ENCODE measurements at regions not wholly inside any gene's neighbourhood (a gene's known extent, or its start where the extent isn't known, plus 50 kb on each side); places are given as distances from the start of the nearest gene placed in this dataset.

GRCh38 chr16:80330803-80331202, 210.0 kb upstream of the DYNLRB2 start:
- 62 to 92% methylated on average over 2 to 3 of the region's 3 CpGs for WGBS, 2 experiments (ENCODE audit: insufficient coverage in 2 of 2)

GRCh38 chr16:80330150-80330549, 210.6 kb upstream of the DYNLRB2 start:
- 79 to 94% methylated on average over 1 to 2 of the region's 3 CpGs for WGBS, 2 experiments (ENCODE audit: insufficient coverage in 2 of 2)
- H3K9me3 ChIP-seq (ENCODE audit: control insufficient read depth, low read length) = no peaks in the 10 kb centered on the region
- no peak overlapping the region for H3K4me3 ChIP-seq (ENCODE audit: extremely low read depth, insufficient read depth, low read length, poor library complexity, severe bottlenecking)

More at GRCh38 chr16:80330803-80331202, 210.0 kb upstream of the DYNLRB2 start:
- H3K27ac ChIP-seq (ENCODE audit: low read depth, low read length, severe bottlenecking) = no peak overlapping the region
- H3K4me1 ChIP-seq (ENCODE audit: control insufficient read depth, insufficient read depth, low read length, poor library complexity, severe bottlenecking) = no peaks in the 10 kb centered on the region
- no peak overlapping the region for H3K4me3 ChIP-seq (ENCODE audit: extremely low read depth, insufficient read depth, low read length, poor library complexity, severe bottlenecking)
- H3K9me3 ChIP-seq (ENCODE audit: control insufficient read depth, low read length) = no peaks in the 10 kb centered on the region
- H3K36me3 ChIP-seq (ENCODE audit: control insufficient read depth, insufficient read depth, low read length) = no peaks in the 10 kb centered on the region

GRCh38 chr16:80327740-80328139, 213.1 kb upstream of the DYNLRB2 start:
- no CpG with 5 or more reads among the region's 1 CpG for WGBS, 2 experiments (ENCODE audit: insufficient coverage in 2 of 2)
- no peaks in the 10 kb centered on the region for H3K9me3 ChIP-seq (ENCODE audit: control insufficient read depth, low read length)
- no peak overlapping the region for H3K27ac ChIP-seq (ENCODE audit: low read depth, low read length, severe bottlenecking)
- H3K36me3 ChIP-seq (ENCODE audit: control insufficient read depth, insufficient read depth, low read length) = no peaks in the 10 kb centered on the region
- H3K4me1 ChIP-seq (ENCODE audit: control insufficient read depth, insufficient read depth, low read length, poor library complexity, severe bottlenecking) = no peaks in the 10 kb centered on the region
- H3K4me3 ChIP-seq (ENCODE audit: extremely low read depth, insufficient read depth, low read length, poor library complexity, severe bottlenecking) = no peak overlapping the region

More at GRCh38 chr16:80330150-80330549, 210.6 kb upstream of the DYNLRB2 start:
- no peaks in the 10 kb centered on the region for H3K4me1 ChIP-seq (ENCODE audit: control insufficient read depth, insufficient read depth, low read length, poor library complexity, severe bottlenecking)
- no peaks in the 10 kb centered on the region for H3K36me3 ChIP-seq (ENCODE audit: control insufficient read depth, insufficient read depth, low read length)
- no peak overlapping the region for H3K27ac ChIP-seq (ENCODE audit: low read depth, low read length, severe bottlenecking)

GRCh38 chr16:80324371-80324770, 216.4 kb upstream of the DYNLRB2 start:
- Histone ChIP-seq H3K27ac (ENCODE audit: low read depth, low read length, severe bottlenecking) (no peak overlapping the region), H3K4me1 (ENCODE audit: control insufficient read depth, insufficient read depth, low read length, poor library complexity, severe bottlenecking) (no peaks in the 10 kb centered on the region), H3K9me3 (ENCODE audit: control insufficient read depth, low read length) (no peaks in the 10 kb centered on the region), H3K36me3 (ENCODE audit: control insufficient read depth, insufficient read depth, low read length) (no peaks in the 10 kb centered on the region), H3K4me3 (ENCODE audit: extremely low read depth, insufficient read depth, low read length, poor library complexity, severe bottlenecking) (no peak overlapping the region)
- WGBS, 2 experiments (ENCODE audit: insufficient coverage in 2 of 2) = 56 to 57% methylated on average over 3 of the region's 3 CpGs

GRCh38 chr16:80323808-80324195, 217.0 kb upstream of the DYNLRB2 start:
- no peaks in the 10 kb centered on the region for H3K4me1 ChIP-seq (ENCODE audit: control insufficient read depth, insufficient read depth, low read length, poor library complexity, severe bottlenecking)
- H3K9me3 ChIP-seq (ENCODE audit: control insufficient read depth, low read length) = no peaks in the 10 kb centered on the region
- 80 to 100% methylated on average over 2 to 3 of the region's 3 CpGs for WGBS, 2 experiments (ENCODE audit: insufficient coverage in 2 of 2)

GRCh38 chr16:80323187-80323807, 217.5 kb upstream of the DYNLRB2 start:
- H3K4me3 ChIP-seq (ENCODE audit: extremely low read depth, insufficient read depth, low read length, poor library complexity, severe bottlenecking) = no peak overlapping the region
- H3K9me3 ChIP-seq (ENCODE audit: control insufficient read depth, low read length) = no peaks in the 10 kb centered on the region
- H3K36me3 ChIP-seq (ENCODE audit: control insufficient read depth, insufficient read depth, low read length) = no peaks in the 10 kb centered on the region
- no peaks in the 10 kb centered on the region for H3K4me1 ChIP-seq (ENCODE audit: control insufficient read depth, insufficient read depth, low read length, poor library complexity, severe bottlenecking)
- WGBS, 2 experiments (ENCODE audit: insufficient coverage in 2 of 2) = 84 to 91% methylated on average over 12 to 13 of the region's 13 CpGs
- no peak overlapping the region for H3K27ac ChIP-seq (ENCODE audit: low read depth, low read length, severe bottlenecking)

More at GRCh38 chr16:80323808-80324195, 217.0 kb upstream of the DYNLRB2 start:
- Histone ChIP-seq H3K4me3 (ENCODE audit: extremely low read depth, insufficient read depth, low read length, poor library complexity, severe bottlenecking) (no peak overlapping the region), H3K27ac (ENCODE audit: low read depth, low read length, severe bottlenecking) (no peak overlapping the region), H3K36me3 (ENCODE audit: control insufficient read depth, insufficient read depth, low read length) (no peaks in the 10 kb centered on the region)

- Histone ChIP-seq H3K4me1 (ENCODE audit: control insufficient read depth, insufficient read depth, low read length, poor library complexity, severe bottlenecking) (no peaks in the 10 kb centered on the region), H3K9me3 (ENCODE audit: control insufficient read depth, low read length) (no peaks in the 10 kb centered on the region), H3K36me3 (ENCODE audit: control insufficient read depth, insufficient read depth, low read length) (no peaks in the 10 kb centered on the region), H3K4me3 (ENCODE audit: extremely low read depth, insufficient read depth, low read length, poor library complexity, severe bottlenecking) (no peak overlapping the region), H3K27ac (ENCODE audit: low read depth, low read length, severe bottlenecking) (no peak overlapping the region)
- 83 to 95% methylated on average over 2 to 3 of the region's 3 CpGs for WGBS, 2 experiments (ENCODE audit: insufficient coverage in 2 of 2)
Measured at GRCh38 chr16:80319181-80319580, 221.6 kb upstream of the DYNLRB2 start.

GRCh38 chr16:80318107-80318506, 222.7 kb upstream of the DYNLRB2 start:
- Histone ChIP-seq H3K4me1 (ENCODE audit: control insufficient read depth, insufficient read depth, low read length, poor library complexity, severe bottlenecking) (no peaks in the 10 kb centered on the region), H3K4me3 (ENCODE audit: extremely low read depth, insufficient read depth, low read length, poor library complexity, severe bottlenecking) (no peak overlapping the region), H3K9me3 (ENCODE audit: control insufficient read depth, low read length) (no peaks in the 10 kb centered on the region), H3K27ac (ENCODE audit: low read depth, low read length, severe bottlenecking) (no peak overlapping the region), H3K36me3 (ENCODE audit: control insufficient read depth, insufficient read depth, low read length) (no peaks in the 10 kb centered on the region)
- WGBS, 2 experiments (ENCODE audit: insufficient coverage in 2 of 2) = 100% methylated on average over 1 of the region's 1 CpG; no CpG with 5 or more reads in 1 of the 2 experiments

GRCh38 chr16:80317599-80318037, 223.2 kb upstream of the DYNLRB2 start:
- H3K27ac ChIP-seq (ENCODE audit: low read depth, low read length, severe bottlenecking) = no peak overlapping the region
- no peaks in the 10 kb centered on the region for H3K4me1 ChIP-seq (ENCODE audit: control insufficient read depth, insufficient read depth, low read length, poor library complexity, severe bottlenecking)
- H3K36me3 ChIP-seq (ENCODE audit: control insufficient read depth, insufficient read depth, low read length) = no peaks in the 10 kb centered on the region
- H3K9me3 ChIP-seq (ENCODE audit: control insufficient read depth, low read length) = no peaks in the 10 kb centered on the region
- WGBS, 2 experiments (ENCODE audit: insufficient coverage in 2 of 2) = 82 to 85% methylated on average over 6 to 8 of the region's 8 CpGs
- no peak overlapping the region for H3K4me3 ChIP-seq (ENCODE audit: extremely low read depth, insufficient read depth, low read length, poor library complexity, severe bottlenecking)

- H3K4me1 ChIP-seq (ENCODE audit: control insufficient read depth, insufficient read depth, low read length, poor library complexity, severe bottlenecking) = no peaks in the 10 kb centered on the region
- H3K4me3 ChIP-seq (ENCODE audit: extremely low read depth, insufficient read depth, low read length, poor library complexity, severe bottlenecking) = no peak overlapping the region
- no peaks in the 10 kb centered on the region for H3K9me3 ChIP-seq (ENCODE audit: control insufficient read depth, low read length)
- no peaks in the 10 kb centered on the region for H3K36me3 ChIP-seq (ENCODE audit: control insufficient read depth, insufficient read depth, low read length)
- 74 to 91% methylated on average over 8 to 9 of the region's 10 CpGs for WGBS, 2 experiments (ENCODE audit: insufficient coverage in 2 of 2)
- no peak overlapping the region for H3K27ac ChIP-seq (ENCODE audit: low read depth, low read length, severe bottlenecking)
Measured at GRCh38 chr16:80317116-80317515, 223.7 kb upstream of the DYNLRB2 start.

GRCh38 chr16:80314042-80314441, 226.8 kb upstream of the DYNLRB2 start:
- WGBS, 2 experiments (ENCODE audit: insufficient coverage in 2 of 2) = 84 to 100% methylated on average over 3 to 4 of the region's 4 CpGs
- Histone ChIP-seq H3K36me3 (ENCODE audit: control insufficient read depth, insufficient read depth, low read length) (no peaks in the 10 kb centered on the region), H3K4me3 (ENCODE audit: extremely low read depth, insufficient read depth, low read length, poor library complexity, severe bottlenecking) (no peak overlapping the region), H3K27ac (ENCODE audit: low read depth, low read length, severe bottlenecking) (no peak overlapping the region), H3K4me1 (ENCODE audit: control insufficient read depth, insufficient read depth, low read length, poor library complexity, severe bottlenecking) (no peaks in the 10 kb centered on the region), H3K9me3 (ENCODE audit: control insufficient read depth, low read length) (no peaks in the 10 kb centered on the region)

Data from mesodermal cell (in vitro differentiated cells).